Fibroblast of mammary gland (primary cell): ENCODE measurements at regions not wholly inside any gene's neighbourhood (a gene's known extent, or its start where the extent isn't known, plus 50 kb on each side); places are given as distances from the start of the nearest gene placed in this dataset.
A peak's percentile ranks its signal among the peaks of the same experiment; 100 is the strongest.

Experiments used
- DNase-seq: peaks from one replicate; pipeline ENCODE4 v3.0.0-alpha.2; 2010; ENCODE audit warnings: low read depth
- H3K4me3 ChIP-seq: 2 replicates; pipeline ENCODE4 v1.5.1; 2011; ENCODE audit warnings: low read depth, mild to moderate bottlenecking, low read length, moderate library complexity; ENCODE audit not compliant: control insufficient read depth
- CTCF ChIP-seq: conservative IDR thresholded peaks from 2 replicates; pipeline ENCODE4 v1.5.1; 2011; ENCODE audit warnings: low read depth, low read length, inconsistent platforms; ENCODE audit not compliant: control insufficient read depth, insufficient read depth

- TF ChIP-seq CTCF: no peak
- no peak for DNase-seq
- H3K4me3 ChIP-seq: no peak overlapping the region
These were observed 59.0 kb upstream of the PARD3B start for GRCh38 chr2:204486321-204486720.

- DNase-seq: peak; percentile 68
- no peak for TF ChIP-seq CTCF
- no peak overlapping the region for H3K4me3 ChIP-seq
These were observed 58.5 kb upstream of the PARD3B start for GRCh38 chr2:204486805-204487204.

GRCh38 chr2:204487447-204488229, 57.6 kb upstream of the PARD3B start:
- DNase-seq: no peak
- TF ChIP-seq CTCF: no peak
- H3K4me3 ChIP-seq: no peak overlapping the region

GRCh38 chr2:204491528-204491927, 53.7 kb upstream of the PARD3B start:
- no peak overlapping the region for H3K4me3 ChIP-seq
- no peak for TF ChIP-seq CTCF
- DNase-seq: peak; percentile 29

GRCh38 chr2:204492417-204492816, 52.9 kb upstream of the PARD3B start:
- no peak for DNase-seq
- H3K4me3 ChIP-seq: no peak overlapping the region
- TF ChIP-seq CTCF: no peak

GRCh38 chr2:204494681-204495080, 50.6 kb upstream of the PARD3B start:
- no peak for TF ChIP-seq CTCF
- no peak overlapping the region for H3K4me3 ChIP-seq
- no peak for DNase-seq
